IMR-90 (cell line): ENCODE measurements at regions not wholly inside any gene's neighbourhood (a gene's known extent, or its start where the extent isn't known, plus 50 kb on each side); places are given as distances from the start of the nearest gene placed in this dataset.

ENCODE experiments used
- ATAC-seq: fragments of 200-7000 bp; cut with Tn5 transposase; 2 replicates; pipeline ENCODE4 v1.9.1; 2020; ENCODE audit warnings: low read depth, mild to moderate bottlenecking, moderate library complexity
- BruUV-seq: library from RNA; stranded (reverse); fragments of 400-500 nt; replicated peaks from 2 replicates; lab custom pipeline; 2021; lab: Mats Ljungman, UMichigan
- CTCF ChIA-PET: fragments of 300-600 bp; formaldehyde crosslinking; extraction: SDS; loops from one replicate; lab custom pipeline; 2021; ENCODE audit warnings: antibody characterized with exemption; lab: Yijun Ruan, JAX
- POLR2A ChIA-PET: fragments of 300-600 bp; sonication (Branson Sonifier 250); formaldehyde crosslinking; loops from one replicate; lab custom pipeline; 2022; ENCODE audit warnings: antibody characterized with exemption; ENCODE audit not compliant: unreplicated experiment; lab: Charles Lee
- DNase-seq: peaks from one replicate; pipeline ENCODE4 v3.0.0; 2013
- H2AFZ ChIP-seq: replicated peaks from 2 replicates; pipeline ENCODE3; 2013; ENCODE audit warnings: low read length, mild to moderate bottlenecking; ENCODE audit not compliant: poor library complexity
- H2AK5ac ChIP-seq: 2 replicates; pipeline ENCODE4 v1.6.1; 2013; ENCODE audit warnings: low read depth, low read length, inconsistent platforms
- H2AK9ac ChIP-seq: replicated peaks from 2 replicates; pipeline ENCODE3; 2013; ENCODE audit warnings: mild to moderate bottlenecking, low read depth, low read length, moderate library complexity; ENCODE audit not compliant: poor library complexity
- H2BK120ac ChIP-seq: 2 replicates; pipeline ENCODE4 v1.6.1; 2013; ENCODE audit warnings: low read depth, low read length, inconsistent platforms
- H2BK15ac ChIP-seq: 3 replicates; pipeline ENCODE4 v1.6.1; 2013; ENCODE audit warnings: low read depth, low read length, inconsistent platforms
- H2BK20ac ChIP-seq: 2 replicates; pipeline ENCODE4 v1.6.1; 2013; ENCODE audit warnings: low read depth, mild to moderate bottlenecking, inconsistent platforms, low read length, moderate library complexity
- H2BK5ac ChIP-seq: 2 replicates; pipeline ENCODE4 v1.6.1; 2013; ENCODE audit warnings: mild to moderate bottlenecking, low read depth, low read length, inconsistent platforms; ENCODE audit not compliant: poor library complexity, severe bottlenecking
- H3K14ac ChIP-seq: replicated peaks from 2 replicates; pipeline ENCODE4 v1.6.1; 2013; ENCODE audit warnings: low read depth, low read length, inconsistent platforms
- H3K18ac ChIP-seq: 2 replicates; pipeline ENCODE4 v1.6.1; 2013; ENCODE audit warnings: low read depth, low read length, control low read depth
- H3K23ac ChIP-seq: 2 replicates; pipeline ENCODE4 v1.6.1; 2013; ENCODE audit warnings: low read depth, low read length, inconsistent platforms
- H3K27ac ChIP-seq: 2 replicates; pipeline ENCODE4 v1.5.1; 2013; ENCODE audit warnings: mild to moderate bottlenecking, control low read depth, low read length; ENCODE audit not compliant: insufficient read depth
- H3K27me3 ChIP-seq: 2 replicates; pipeline ENCODE4 v1.6.1; 2013; ENCODE audit warnings: low read length; ENCODE audit not compliant: control insufficient read depth, insufficient read depth
- H3K36me3 ChIP-seq: 2 replicates; pipeline ENCODE4 v1.6.1; 2013; ENCODE audit warnings: low read length, mixed read lengths; ENCODE audit not compliant: control insufficient read depth, insufficient read depth
- H3K4ac ChIP-seq: 2 replicates; pipeline ENCODE4 v1.6.1; 2013; ENCODE audit warnings: low read depth, low read length, inconsistent platforms
- H3K4me1 ChIP-seq: 2 replicates; pipeline ENCODE4 v1.6.1; 2013; ENCODE audit warnings: low read length, mixed read lengths; ENCODE audit not compliant: control insufficient read depth, insufficient read depth
- H3K4me2 ChIP-seq: 2 replicates; pipeline ENCODE4 v1.6.1; 2013; ENCODE audit warnings: low read depth, mild to moderate bottlenecking, control low read depth, low read length, moderate library complexity
- H3K4me3 ChIP-seq: 2 replicates; pipeline ENCODE4 v1.5.1; 2013; ENCODE audit warnings: low read depth, mild to moderate bottlenecking, control low read depth, low read length, moderate library complexity; ENCODE audit not compliant: insufficient read depth
- H3K56ac ChIP-seq: 2 replicates; pipeline ENCODE4 v1.6.1; 2013; ENCODE audit warnings: low read length, inconsistent platforms; ENCODE audit not compliant: insufficient read depth; ENCODE audit errors: extremely low read depth
- H3K79me1 ChIP-seq, 2 experiments: 2 replicates each; pipeline ENCODE4 v1.6.1; 2013; ENCODE audit warnings: low read length in 2 of 2, inconsistent platforms in 1 of 2, low read depth in 1 of 2
- H3K9ac ChIP-seq: 2 replicates; pipeline ENCODE4 v1.6.1; 2013; ENCODE audit warnings: low read depth, low read length, control low read depth
- H3K9me1 ChIP-seq: 2 replicates; pipeline ENCODE4 v1.6.1; 2013; ENCODE audit warnings: low read length, inconsistent platforms; ENCODE audit not compliant: insufficient read depth
- H3K9me3 ChIP-seq: 2 replicates; pipeline ENCODE4 v1.6.1; 2013; ENCODE audit warnings: low read length; ENCODE audit not compliant: control insufficient read depth, insufficient read depth
- H4K20me1 ChIP-seq: 2 replicates; pipeline ENCODE4 v1.6.1; 2013; ENCODE audit warnings: low read length, inconsistent platforms; ENCODE audit not compliant: insufficient read depth
- H4K5ac ChIP-seq: 2 replicates; pipeline ENCODE4 v1.6.1; 2013; ENCODE audit warnings: mild to moderate bottlenecking, low read depth, low read length, control low read depth
- H4K8ac ChIP-seq, 2 experiments: 2 replicates each; pipeline ENCODE4 v1.6.1; 2013; ENCODE audit warnings: low read depth in 2 of 2, low read length in 2 of 2, control low read depth in 1 of 2, inconsistent platforms in 1 of 2
- H4K91ac ChIP-seq: 2 replicates; pipeline ENCODE4 v1.6.1; 2013; ENCODE audit warnings: low read depth, low read length, inconsistent platforms; ENCODE audit not compliant: insufficient read depth
- CHD1 ChIP-seq: IDR thresholded peaks from 2 replicates; pipeline ENCODE4 v1.6.1; 2012; ENCODE audit warnings: low read depth, low read length, improper control_type of control experiment
- CTCF ChIP-seq: conservative IDR thresholded peaks from 2 replicates; pipeline ENCODE4 v1.5.1; 2012; ENCODE audit warnings: mild to moderate bottlenecking, low read depth, low read length, improper control_type of control experiment
- FOS ChIP-seq: fragments of 150-350 bp; IDR thresholded peaks from 2 replicates; pipeline ENCODE4 v1.6.1; 2016; ENCODE audit warnings: low read depth, low read length
- MAFK ChIP-seq: IDR thresholded peaks from 2 replicates; pipeline ENCODE4 v1.6.1; 2012; ENCODE audit warnings: low read depth, low read length, improper control_type of control experiment
- MXI1 ChIP-seq: IDR thresholded peaks from 2 replicates; pipeline ENCODE4 v1.6.1; 2012; ENCODE audit warnings: low read depth, mild to moderate bottlenecking, low read length, moderate library complexity, borderline replicate concordance
- NFE2L2 ChIP-seq: fragments of 150-350 bp; IDR thresholded peaks from 2 replicates; pipeline ENCODE4 v1.6.1; 2016; ENCODE audit warnings: low read depth, mild to moderate bottlenecking, low read length
- RAD21 ChIP-seq: IDR thresholded peaks from 2 replicates; pipeline ENCODE4 v1.6.1; 2012; ENCODE audit warnings: low read length, improper control_type of control experiment
- RCOR1 ChIP-seq: IDR thresholded peaks from 2 replicates; pipeline ENCODE4 v1.6.1; 2012; ENCODE audit warnings: mild to moderate bottlenecking, low read length, improper control_type of control experiment; ENCODE audit not compliant: insufficient replicate concordance
- RFX5 ChIP-seq: IDR thresholded peaks from 2 replicates; pipeline ENCODE4 v1.8.0; 2012; ENCODE audit warnings: low read depth, mild to moderate bottlenecking, low read length, moderate library complexity
- SMC3 ChIP-seq: fragments of 150-350 bp; IDR thresholded peaks from 2 replicates; pipeline ENCODE4 v1.6.1; 2016; ENCODE audit warnings: low read depth, mild to moderate bottlenecking, antibody characterized with exemption, low read length, moderate library complexity
- WGBS, 2 experiments: methylation state at CpG; one replicate each; pipeline versions ENCODE4 v1.1.5 to v1.1.7; 2013; ENCODE audit warnings: missing lambda C conversion rate in 2 of 2; ENCODE audit not compliant: insufficient read length in 1 of 2; ENCODE audit errors: extremely low coverage in 2 of 2; 5-methylcytosine and 5-hydroxymethylcytosine counted together
- dilution Hi-C: fragments of 300-500 bp; cut with HindIII; formaldehyde crosslinking; loops from one replicate; pipeline ENCODE4 v1.14.3; 2018; ENCODE audit warnings: low sequenced_read_pairs; ENCODE audit not compliant: unreplicated experiment
- in situ Hi-C: fragments of 300-500 bp; cut with MboI; formaldehyde crosslinking; loops from 3 replicates; pipeline ENCODE4 v1.14.3; 2019; ENCODE audit warnings: low sequenced_read_pairs, inconsistent platforms, mixed read lengths
- intact Hi-C: fragments of 100-400 bp; cut with micrococcal nuclease; formaldehyde crosslinking; loops from 2 replicates; pipeline ENCODE4 v1.10.0; 2022
- TF ChIP-seq, protein P1 (sequence below): fragments of 150-350 bp; IDR thresholded peaks from 2 replicates; pipeline ENCODE4 v1.6.1; 2017; ENCODE audit warnings: mild to moderate bottlenecking, antibody characterized with exemption, low read length, low read depth

GRCh38 chr7:42406358-42406757 is 169.3 kb upstream of the GLI3 start:
- H4K91ac ChIP-seq: no peak overlapping the region
- no peak overlapping the region for H3K27ac ChIP-seq
- BruUV-seq: no TSS peak
- no peak overlapping the region for H3K4me2 ChIP-seq
- H2BK5ac ChIP-seq: no peak overlapping the region
- CTCF ChIA-PET: no interaction called here
- H3K14ac ChIP-seq: no peak overlapping the region
- DNase-seq (no peak), ATAC-seq (no peak)
- no peaks in the 10 kb centered on the region for H3K36me3 ChIP-seq
- no peak overlapping the region for H3K23ac ChIP-seq
- H2AK9ac ChIP-seq: no peak overlapping the region
- dilution Hi-C loops: no loop called here
- no peaks in the 10 kb centered on the region for H3K9me1 ChIP-seq
- intact Hi-C loops: no loop called here
- no peak overlapping the region for H3K18ac ChIP-seq
- H2BK15ac ChIP-seq: no peak overlapping the region
- H3K9me3 ChIP-seq: no peaks in the 10 kb centered on the region
- in situ Hi-C loops: no loop called here
- H4K8ac ChIP-seq: no peak overlapping the region
- POLR2A ChIA-PET: no interaction called here
- no peak overlapping the region for H3K9ac ChIP-seq
- H3K4me3 ChIP-seq: no peak overlapping the region
- no CpG with 5 or more reads among the region's 16 CpGs for WGBS, 2 experiments
- peaks cover 4% of the 10 kb centered on the region for H3K27me3 ChIP-seq
- no peaks in the 10 kb centered on the region for H4K20me1 ChIP-seq
- H3K4me1 ChIP-seq: no peaks in the 10 kb centered on the region
- no peak overlapping the region for H3K4ac ChIP-seq
- no peak overlapping the region for H2AK5ac ChIP-seq
- H2BK120ac ChIP-seq: no peak overlapping the region
- no peak overlapping the region for H4K5ac ChIP-seq
- H2BK20ac ChIP-seq: no peak overlapping the region
- TF ChIP-seq CHD1 (no peak), CTCF (no peak), NFE2L2 (no peak), RCOR1 (no peak), MXI1 (no peak), RAD21 (no peak), SMC3 (no peak), MAFK (no peak), RFX5 (no peak), FOS (no peak)
- TF ChIP-seq, protein P1, sequence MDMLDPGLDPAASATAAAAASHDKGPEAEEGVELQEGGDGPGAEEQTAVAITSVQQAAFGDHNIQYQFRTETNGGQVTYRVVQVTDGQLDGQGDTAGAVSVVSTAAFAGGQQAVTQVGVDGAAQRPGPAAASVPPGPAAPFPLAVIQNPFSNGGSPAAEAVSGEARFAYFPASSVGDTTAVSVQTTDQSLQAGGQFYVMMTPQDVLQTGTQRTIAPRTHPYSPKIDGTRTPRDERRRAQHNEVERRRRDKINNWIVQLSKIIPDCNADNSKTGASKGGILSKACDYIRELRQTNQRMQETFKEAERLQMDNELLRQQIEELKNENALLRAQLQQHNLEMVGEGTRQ: no peak
- H3K79me1 ChIP-seq: no peaks in the 10 kb centered on the region
- H3K56ac ChIP-seq: no peak overlapping the region
- no peak overlapping the region for H2AFZ ChIP-seq
